H1 (cell line): ENCODE measurements at regions not wholly inside any gene's neighbourhood (a gene's known extent, or its start where the extent isn't known, plus 50 kb on each side); places are given as distances from the start of the nearest gene placed in this dataset.

Source experiments
- CHD7 ChIP-seq: fragments of 300-600 bp; sonication (generic); IDR thresholded peaks from 2 replicates; pipeline ENCODE4 v1.7.1; 2012; ENCODE audit warnings: low read length, moderate library complexity, mild to moderate bottlenecking, inconsistent platforms; ENCODE audit not compliant: insufficient replicate concordance
- TEAD4 ChIP-seq: IDR thresholded peaks from 2 replicates; pipeline ENCODE4 v1.6.1; 2012; ENCODE audit warnings: low read depth, low read length, inconsistent platforms, mixed read lengths
- ZNF274 ChIP-seq: IDR thresholded peaks from 2 replicates; pipeline ENCODE4 v1.7.0; 2012; ENCODE audit warnings: low read length, borderline replicate concordance; ENCODE audit errors: extremely low read depth

GRCh38 chr20:48226642-48227041 is 441.4 kb upstream of the SULF2 start (continued):
- TF ChIP-seq CHD7 (no peak), ZNF274 (no peak), TEAD4 (no peak)
